SIG-M5 (cell line): ENCODE measurements at regions not wholly inside any gene's neighbourhood (a gene's known extent, or its start where the extent isn't known, plus 50 kb on each side); places are given as distances from the start of the nearest gene placed in this dataset.

Experiments used
- DNase-seq: peaks from one replicate; lab custom pipeline; 2025; lab: John Stamatoyannopoulos, UW

- DNase-seq: no peak
Measured at GRCh38 chr6:110033101-110033500, 55.0 kb downstream of the GPR6 start.

- DNase-seq: no peak
Measured at GRCh38 chr6:110033749-110034666, 55.9 kb downstream of the GPR6 start.

- no peak for DNase-seq
Measured at GRCh38 chr6:110034667-110035036, 56.5 kb downstream of the GPR6 start.

- no peak for DNase-seq
Measured at GRCh38 chr6:110035321-110035720, 57.2 kb downstream of the GPR6 start.

- no peak for DNase-seq
Measured at GRCh38 chr6:110036408-110037302, 58.5 kb downstream of the GPR6 start.

GRCh38 chr6:110037726-110038295 lies 59.7 kb downstream of the GPR6 start:
- no peak for DNase-seq

GRCh38 chr6:110039364-110039980 lies 61.4 kb downstream of the GPR6 start:
- peak; percentile 52 for DNase-seq

- DNase-seq: no peak
Measured at GRCh38 chr6:110039981-110040383, 61.9 kb downstream of the GPR6 start.

- no peak for DNase-seq
Measured at GRCh38 chr6:110040716-110041115, 62.6 kb downstream of the GPR6 start.

GRCh38 chr6:110041126-110041525 lies 63.0 kb downstream of the GPR6 start:
- DNase-seq: no peak

GRCh38 chr6:110041830-110042229 lies 63.7 kb downstream of the GPR6 start:
- no peak for DNase-seq

GRCh38 chr6:110042670-110043296 lies 64.7 kb downstream of the GPR6 start:
- no peak for DNase-seq

GRCh38 chr6:110043366-110043994 lies 65.4 kb downstream of the GPR6 start:
- DNase-seq: no peak

- DNase-seq: no peak
Measured at GRCh38 chr6:110044096-110044495, 66.0 kb downstream of the GPR6 start.

GRCh38 chr6:110044622-110045021 lies 66.5 kb downstream of the GPR6 start:
- no peak for DNase-seq

- no peak for DNase-seq
Measured at GRCh38 chr6:110048221-110048875, 70.2 kb downstream of the GPR6 start.

GRCh38 chr6:110049696-110050439 lies 71.8 kb downstream of the GPR6 start:
- DNase-seq: no peak
